NCI-H82 (cell line): ENCODE measurements at regions not wholly inside any gene's neighbourhood (a gene's known extent, or its start where the extent isn't known, plus 50 kb on each side); places are given as distances from the start of the nearest gene placed in this dataset.
A peak's percentile ranks its signal among the peaks of the same experiment; 100 is the strongest.

Experiments used
- DNase-seq: peaks from one replicate; lab custom pipeline; 2025; lab: John Stamatoyannopoulos, UW

GRCh38 chr2:126793885-126794613 is 104.6 kb upstream of the TEX51 start:
- peak; percentile 20 for DNase-seq

DNA sequence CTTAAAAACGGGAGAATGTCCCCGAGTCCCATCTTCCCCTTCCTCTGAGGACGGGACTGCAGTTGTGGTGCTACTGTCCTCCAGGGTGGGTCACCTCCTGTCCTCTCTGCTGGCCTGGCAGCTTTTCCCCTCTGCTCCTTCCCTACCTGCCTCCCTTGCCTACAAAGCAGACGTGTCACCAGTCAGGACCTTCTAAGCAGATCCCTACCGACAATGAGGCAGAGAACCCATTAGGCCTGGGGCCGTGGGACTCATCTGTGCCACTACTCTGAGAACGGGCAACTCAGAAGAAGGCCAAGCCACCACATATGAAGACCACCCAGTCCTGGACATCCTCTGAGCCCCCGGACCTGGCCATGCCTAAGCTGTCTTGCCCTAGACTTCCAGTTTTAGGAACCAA is 103.0 kb upstream of the TEX51 start:
- no peak for DNase-seq

DNA sequence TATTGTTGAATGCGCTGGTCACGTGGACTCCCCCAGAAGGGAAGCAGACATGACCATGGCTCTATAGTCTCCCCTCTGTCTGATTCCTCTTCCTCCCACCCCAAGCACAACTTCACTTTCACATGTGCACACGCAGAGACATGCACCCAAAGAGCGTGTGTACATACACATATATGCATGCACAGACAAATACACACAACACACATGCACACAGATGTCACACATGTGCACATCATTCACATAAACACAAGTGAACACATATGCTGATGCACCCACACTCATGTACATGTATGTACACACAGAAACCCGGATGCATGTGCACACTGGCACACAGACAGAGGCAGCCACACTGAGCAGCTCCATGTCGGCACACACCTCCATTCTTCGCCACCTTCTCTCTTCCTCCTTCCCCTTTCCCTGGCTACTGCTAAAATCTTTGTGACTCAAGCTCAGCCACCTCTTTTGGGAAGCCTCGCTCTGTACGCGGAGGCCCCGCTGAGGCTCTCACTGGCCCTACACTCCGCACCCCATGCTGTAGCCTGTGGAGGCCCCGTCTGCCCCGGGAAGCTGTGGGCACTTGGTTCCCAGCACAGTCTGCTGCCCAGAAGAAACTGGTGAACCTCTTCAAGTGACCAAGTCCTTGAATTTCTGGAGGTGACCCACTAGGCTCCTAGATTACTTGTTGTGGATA is 101.6 kb upstream of the TEX51 start:
- no peak for DNase-seq

- no peak for DNase-seq
Observed at GRCh38 chr2:126797622-126798275, 100.9 kb upstream of the TEX51 start.

DNA sequence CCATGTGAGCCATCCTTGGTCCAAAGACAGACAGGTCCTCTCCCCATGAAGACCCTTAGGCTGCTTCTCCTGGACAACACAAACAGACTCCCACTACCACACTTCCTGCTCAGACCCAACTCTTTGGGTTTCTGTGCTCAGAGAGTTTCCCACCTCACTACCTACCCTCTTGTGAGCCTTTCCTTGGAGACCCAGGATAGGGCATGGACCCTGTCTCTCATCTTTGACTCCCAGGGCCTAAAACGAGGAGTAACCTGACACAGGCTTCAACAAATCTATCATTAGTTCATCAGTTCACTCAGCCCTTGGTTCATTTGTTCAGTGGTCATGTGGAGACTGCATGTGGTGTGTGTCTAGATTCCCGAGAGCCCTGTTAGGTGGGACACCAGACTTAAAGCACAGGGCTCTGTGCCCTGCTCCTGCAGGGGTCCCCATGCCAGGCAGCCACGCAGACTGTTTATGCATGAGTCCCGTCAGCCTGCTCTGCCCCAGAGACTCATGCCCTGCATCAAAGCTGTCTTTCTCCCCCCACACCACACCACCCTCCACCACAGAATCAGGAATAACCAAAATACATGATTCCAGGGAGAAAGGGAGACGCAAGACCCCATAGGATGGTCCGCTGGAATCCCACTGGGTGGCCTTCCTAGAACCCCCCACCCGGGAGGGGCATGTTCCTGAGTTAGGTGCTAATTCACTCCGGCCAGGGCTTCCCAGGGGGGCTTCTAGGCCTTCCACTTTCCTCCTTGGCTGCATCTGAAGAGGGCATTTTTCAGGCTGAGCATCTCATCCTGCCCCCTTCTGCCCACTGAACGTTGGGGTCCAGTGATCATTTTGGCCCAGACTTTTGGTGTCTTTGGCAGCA is 100.2 kb upstream of the TEX51 start:
- no peak for DNase-seq

GRCh38 chr2:126799301-126799700 is 99.4 kb upstream of the TEX51 start:
- no peak for DNase-seq

DNA sequence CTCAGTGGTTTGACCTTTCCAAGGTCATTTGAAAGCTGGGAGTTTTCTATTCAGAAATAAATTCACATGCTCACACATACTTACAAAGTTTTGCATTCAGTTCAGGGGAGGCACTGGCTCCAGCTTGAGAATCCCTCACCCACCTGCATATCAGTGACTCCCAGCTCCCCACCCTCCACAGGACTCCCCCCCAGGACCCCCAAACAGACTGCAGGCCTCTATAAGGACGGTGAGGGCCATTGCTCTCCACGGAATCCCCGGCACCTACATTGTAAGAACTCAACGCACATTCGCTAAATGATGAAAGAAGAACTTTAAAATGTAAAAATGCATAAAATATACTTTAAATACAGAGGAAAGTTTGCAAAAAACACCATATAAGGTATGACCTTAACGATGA is 97.2 kb upstream of the TEX51 start:
- DNase-seq = no peak

DNA sequence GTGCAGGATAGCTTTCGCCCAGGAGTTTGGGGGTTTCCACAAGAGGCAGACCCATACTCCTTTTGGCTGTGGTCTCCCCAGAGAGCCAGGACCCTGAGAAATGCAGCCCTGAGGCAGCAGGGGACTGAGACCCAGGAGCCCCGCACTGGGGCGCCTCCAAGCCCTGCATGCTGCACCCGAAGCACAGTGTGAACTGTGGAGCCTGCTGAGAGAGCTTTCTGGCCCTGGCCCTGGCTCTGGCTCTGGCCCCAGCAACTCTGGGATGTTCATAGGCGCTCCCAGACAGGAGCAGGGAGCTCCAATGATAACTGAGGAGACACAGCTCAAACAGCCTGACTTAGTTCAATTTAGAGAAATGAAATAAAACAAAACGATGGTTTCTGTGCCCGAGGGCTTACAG is 96.4 kb upstream of the TEX51 start:
- no peak for DNase-seq

GRCh38 chr2:126802774-126803433 is 95.8 kb upstream of the TEX51 start:
- no peak for DNase-seq

DNA sequence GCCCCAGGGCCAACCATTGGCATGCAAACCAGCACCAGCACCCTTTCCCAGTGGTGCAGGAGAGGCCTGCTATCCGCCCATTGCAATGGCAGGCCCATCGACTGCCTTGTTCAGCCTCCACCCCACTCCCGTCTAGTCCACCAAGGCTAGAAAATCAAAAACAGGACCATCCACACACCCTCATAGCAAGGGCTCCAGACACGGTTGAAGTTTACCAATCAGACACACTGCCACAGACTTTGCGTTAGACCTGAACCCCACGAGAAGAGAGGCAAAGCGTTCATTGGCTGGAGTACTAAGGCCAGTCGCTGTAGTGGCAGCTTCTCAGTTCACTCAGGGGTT is 95.3 kb upstream of the TEX51 start:
- DNase-seq = no peak

DNA sequence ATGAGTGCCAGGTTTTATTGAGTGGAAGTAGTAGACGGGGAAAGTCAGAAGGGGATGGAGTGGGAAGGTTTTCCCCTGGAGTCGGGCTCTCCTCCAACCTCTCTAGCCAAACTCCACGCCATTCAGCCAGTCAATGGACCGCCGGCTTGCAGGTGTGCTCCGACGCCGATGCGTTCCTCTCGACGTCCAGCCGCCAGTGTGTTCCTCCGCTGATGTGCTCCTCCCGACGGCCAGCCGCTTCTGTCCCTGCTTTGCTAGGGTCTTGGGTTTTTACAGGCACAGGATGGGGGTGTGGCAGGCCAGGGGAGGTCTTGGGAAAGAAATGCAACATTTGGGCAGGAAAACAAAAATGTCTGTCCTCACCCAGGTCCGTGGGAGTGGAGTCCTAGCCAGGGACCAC is 94.3 kb upstream of the TEX51 start:
- no peak for DNase-seq

DNA sequence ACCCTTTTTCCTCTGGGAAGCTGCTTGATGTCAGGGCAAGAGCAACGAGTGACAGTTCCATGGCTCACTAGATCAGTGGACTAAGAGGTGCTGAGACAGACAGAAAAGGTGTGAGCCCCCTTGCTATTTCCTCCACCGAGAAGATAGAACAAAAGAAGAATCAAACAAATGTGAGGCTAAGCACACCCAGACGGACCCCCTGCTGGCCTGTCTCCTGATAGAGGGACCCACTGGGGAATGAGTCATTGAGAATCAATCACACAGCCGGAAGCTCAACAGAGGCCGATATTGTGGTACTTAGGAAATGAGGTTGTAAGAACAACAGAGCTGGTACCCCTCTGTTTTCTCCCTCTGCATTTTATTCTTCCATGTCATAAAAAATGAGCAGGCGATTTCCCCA is 89.8 kb upstream of the TEX51 start:
- no peak for DNase-seq

GRCh38 chr2:126809340-126809739 is 89.3 kb upstream of the TEX51 start:
- no peak for DNase-seq

DNA sequence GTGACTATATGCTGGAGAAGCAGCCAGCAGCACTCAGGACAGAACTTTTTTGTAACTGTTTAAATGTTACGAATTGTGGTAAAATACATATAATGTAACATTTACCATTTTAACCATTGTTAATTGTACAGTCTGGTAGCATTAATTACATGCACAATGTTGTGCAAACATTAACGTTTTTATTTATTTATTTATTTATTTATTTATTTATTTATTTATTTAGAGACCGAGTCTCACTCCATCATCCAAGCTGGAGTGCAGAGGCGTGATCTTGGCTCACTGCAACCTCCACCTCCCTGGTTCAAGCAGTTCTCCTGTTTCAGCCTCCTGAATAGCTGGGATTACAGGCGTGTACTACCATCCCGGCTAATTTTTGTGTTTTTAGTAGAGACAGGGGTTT is 88.7 kb upstream of the TEX51 start:
- DNase-seq = no peak

DNA sequence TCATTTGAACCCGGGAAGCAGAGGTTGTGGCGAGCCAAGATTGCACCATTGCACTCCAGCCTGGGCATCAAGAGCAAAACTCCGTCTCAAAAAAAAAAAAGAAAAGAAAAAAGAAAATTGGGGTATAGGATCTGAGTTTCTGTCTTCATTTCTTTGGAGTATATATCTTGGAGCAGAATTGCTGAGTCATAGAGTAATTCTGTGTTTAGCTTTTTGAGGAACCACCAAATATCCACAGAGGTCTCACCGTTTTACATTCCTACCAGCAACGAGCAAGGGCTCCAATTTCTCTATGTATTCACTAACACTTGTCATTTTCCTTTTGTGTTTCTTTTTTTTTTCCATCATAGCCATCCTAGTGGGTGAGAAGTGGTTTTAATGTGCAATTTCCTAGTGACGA is 87.6 kb upstream of the TEX51 start:
- no peak for DNase-seq

GRCh38 chr2:126817172-126817571 is 81.5 kb upstream of the TEX51 start:
- no peak for DNase-seq

DNA sequence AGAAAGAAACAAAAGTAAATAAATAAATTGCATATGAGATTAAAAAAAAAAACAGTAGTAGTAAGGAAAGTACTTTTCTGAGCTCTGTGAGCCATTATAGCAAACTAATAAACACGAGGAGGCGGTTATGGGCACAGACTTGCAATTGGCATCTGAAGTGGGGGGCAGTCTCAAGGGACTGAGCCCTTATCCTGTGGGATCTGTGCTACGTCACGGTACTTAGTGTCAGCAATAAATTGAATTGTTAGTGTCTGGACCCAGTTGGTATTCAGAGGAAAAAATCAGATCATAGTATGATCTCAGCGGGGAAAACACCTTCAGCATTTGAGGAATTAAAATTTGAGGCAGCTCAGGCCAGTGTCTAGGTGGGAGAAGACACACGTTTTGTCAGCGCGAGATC is 76.6 kb upstream of the TEX51 start:
- DNase-seq = no peak

- DNase-seq = no peak
Observed at GRCh38 chr2:126822921-126823320, 75.8 kb upstream of the TEX51 start.

- DNase-seq = no peak
Observed at GRCh38 chr2:126823951-126824350, 74.7 kb upstream of the TEX51 start.

GRCh38 chr2:126824663-126825062 is 74.0 kb upstream of the TEX51 start:
- no peak for DNase-seq

GRCh38 chr2:126825316-126825715 is 73.4 kb upstream of the TEX51 start:
- no peak for DNase-seq

- DNase-seq = no peak
Observed at GRCh38 chr2:126826491-126826890, 72.2 kb upstream of the TEX51 start.
